Lower lobe of right lung (tissue), 2 donors: ENCODE measurements at regions not wholly inside any gene's neighbourhood (a gene's known extent, or its start where the extent isn't known, plus 50 kb on each side); places are given as distances from the start of the nearest gene placed in this dataset.

ENCODE experiments used
- ATAC-seq, 2 donors: fragments of 200-7000 bp; cut with Tn5 transposase; one replicate each; pipeline ENCODE4 v1.9.1; 2020 to 2022; ENCODE audit warnings: mild to moderate bottlenecking in 2 of 2, moderate library complexity in 2 of 2
- DNase-seq: peaks from one replicate; pipeline ENCODE4 v3.0.0-alpha.2; 2020
- H3K27ac ChIP-seq: fragments of 200-600 bp; one replicate; pipeline ENCODE4 v1.8.0; 2022
- H3K27me3 ChIP-seq: fragments of 200-600 bp; one replicate; pipeline ENCODE4 v1.8.0; 2022; ENCODE audit warnings: low read depth
- H3K36me3 ChIP-seq: fragments of 200-600 bp; one replicate; pipeline ENCODE4 v1.8.0; 2022; ENCODE audit warnings: mild to moderate bottlenecking
- H3K4me1 ChIP-seq: fragments of 200-600 bp; one replicate; pipeline ENCODE4 v1.8.0; 2022
- H3K4me3 ChIP-seq: fragments of 200-600 bp; one replicate; pipeline ENCODE4 v1.8.0; 2022; ENCODE audit warnings: mild to moderate bottlenecking
- H3K9me3 ChIP-seq: fragments of 200-600 bp; one replicate; pipeline ENCODE4 v1.8.0; 2022
- CTCF ChIP-seq: fragments of 200-600 bp; IDR thresholded peaks from one replicate; pipeline ENCODE4 v1.8.0; 2022; ENCODE audit warnings: antibody characterized with exemption, mild to moderate bottlenecking
- intact Hi-C: fragments of 100-400 bp; cut with DNase I; formaldehyde crosslinking; loops from one replicate; pipeline ENCODE4 v1.11.0; 2022
- donor health status: DM: no; HTN: yes; CAD: no; lungs with severe emphysema.

- no peak for ATAC-seq
- no peak overlapping the region for H3K4me3 ChIP-seq
- H3K9me3 ChIP-seq, result no peaks in the 10 kb centered on the region
- no peaks in the 10 kb centered on the region for H3K27me3 ChIP-seq
- H3K36me3 ChIP-seq, result no peaks in the 10 kb centered on the region
- H3K4me1 ChIP-seq, result no peaks in the 10 kb centered on the region
- no peak for TF ChIP-seq CTCF
- no peak for DNase-seq
- intact Hi-C loops, result no loop called here
- H3K27ac ChIP-seq, result no peak overlapping the region
These were observed 412.3 kb upstream of the RGPD4 start for GRCh38 chr2:107414376-107414775.

- Histone ChIP-seq H3K27ac (no peak overlapping the region), H3K4me1 (no peaks in the 10 kb centered on the region), H3K27me3 (no peaks in the 10 kb centered on the region), H3K9me3 (no peaks in the 10 kb centered on the region), H3K4me3 (no peak overlapping the region), H3K36me3 (no peaks in the 10 kb centered on the region)
- no peak for ATAC-seq
- DNase-seq, result no peak
- no peak for TF ChIP-seq CTCF
- intact Hi-C loops, result no loop called here
These were observed 408.0 kb upstream of the RGPD4 start for GRCh38 chr2:107418708-107419107.

- DNase-seq (no peak), ATAC-seq (no peak)
- no peaks in the 10 kb centered on the region for H3K36me3 ChIP-seq
- H3K27ac ChIP-seq, result no peak overlapping the region
- H3K4me1 ChIP-seq, result no peaks in the 10 kb centered on the region
- H3K9me3 ChIP-seq, result no peaks in the 10 kb centered on the region
- no peaks in the 10 kb centered on the region for H3K27me3 ChIP-seq
- TF ChIP-seq CTCF, result no peak
- intact Hi-C loops, result no loop called here
- H3K4me3 ChIP-seq, result no peak overlapping the region
These were observed 407.5 kb upstream of the RGPD4 start for GRCh38 chr2:107419191-107419590.

GRCh38 chr2:107428781-107429180 lies 397.9 kb upstream of the RGPD4 start:
- no peak for ATAC-seq
- H3K36me3 ChIP-seq, result no peaks in the 10 kb centered on the region
- H3K27ac ChIP-seq, result no peak overlapping the region
- no peak for DNase-seq
- intact Hi-C loops, result no loop called here
- no peak for TF ChIP-seq CTCF
- no peaks in the 10 kb centered on the region for H3K4me1 ChIP-seq
- no peak overlapping the region for H3K4me3 ChIP-seq
- no peaks in the 10 kb centered on the region for H3K27me3 ChIP-seq
- H3K9me3 ChIP-seq, result no peaks in the 10 kb centered on the region

- H3K4me3 ChIP-seq, result no peak overlapping the region
- no peak overlapping the region for H3K27ac ChIP-seq
- DNase-seq (no peak), ATAC-seq (no peak)
- no peaks in the 10 kb centered on the region for H3K4me1 ChIP-seq
- H3K36me3 ChIP-seq, result no peaks in the 10 kb centered on the region
- intact Hi-C loops, result no loop called here
- no peak for TF ChIP-seq CTCF
- H3K27me3 ChIP-seq, result no peaks in the 10 kb centered on the region
- no peaks in the 10 kb centered on the region for H3K9me3 ChIP-seq
These were observed 396.7 kb upstream of the RGPD4 start for GRCh38 chr2:107430006-107430405.

GRCh38 chr2:107430596-107431266 lies 396.0 kb upstream of the RGPD4 start:
- H3K27ac ChIP-seq, result no peak overlapping the region
- no peaks in the 10 kb centered on the region for H3K36me3 ChIP-seq
- ATAC-seq (no peak), DNase-seq (no peak)
- no peaks in the 10 kb centered on the region for H3K4me1 ChIP-seq
- H3K4me3 ChIP-seq, result no peak overlapping the region
- no peaks in the 10 kb centered on the region for H3K9me3 ChIP-seq
- intact Hi-C loops, result no loop called here
- H3K27me3 ChIP-seq, result no peaks in the 10 kb centered on the region
- no peak for TF ChIP-seq CTCF
